ENCODE measurements at regions not wholly inside any gene's neighbourhood (a gene's known extent, or its start where the extent isn't known, plus 50 kb on each side); places are given as distances from the start of the nearest gene placed in this dataset.

DNA sequence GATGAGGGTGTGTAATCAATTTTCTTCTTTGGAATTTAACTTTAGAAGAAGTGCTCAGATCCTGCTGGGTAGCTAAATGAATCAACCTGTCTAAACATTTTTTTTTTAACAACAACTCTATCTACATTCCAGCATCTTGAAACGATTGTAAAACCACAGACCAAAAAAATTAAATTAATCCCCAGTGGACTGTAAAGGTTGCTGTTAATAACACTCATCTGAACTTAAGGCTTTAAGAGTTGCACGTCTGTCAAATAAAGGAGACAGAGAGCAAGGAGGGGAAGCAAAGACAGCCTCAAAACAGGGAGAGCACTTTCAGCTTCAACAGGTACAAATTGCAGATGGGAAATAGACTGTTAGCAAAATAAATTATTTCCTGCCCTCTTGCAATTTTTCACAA is 548.5 kb downstream of the DTWD2 start:
- TF ChIP-seq, protein P1, sequence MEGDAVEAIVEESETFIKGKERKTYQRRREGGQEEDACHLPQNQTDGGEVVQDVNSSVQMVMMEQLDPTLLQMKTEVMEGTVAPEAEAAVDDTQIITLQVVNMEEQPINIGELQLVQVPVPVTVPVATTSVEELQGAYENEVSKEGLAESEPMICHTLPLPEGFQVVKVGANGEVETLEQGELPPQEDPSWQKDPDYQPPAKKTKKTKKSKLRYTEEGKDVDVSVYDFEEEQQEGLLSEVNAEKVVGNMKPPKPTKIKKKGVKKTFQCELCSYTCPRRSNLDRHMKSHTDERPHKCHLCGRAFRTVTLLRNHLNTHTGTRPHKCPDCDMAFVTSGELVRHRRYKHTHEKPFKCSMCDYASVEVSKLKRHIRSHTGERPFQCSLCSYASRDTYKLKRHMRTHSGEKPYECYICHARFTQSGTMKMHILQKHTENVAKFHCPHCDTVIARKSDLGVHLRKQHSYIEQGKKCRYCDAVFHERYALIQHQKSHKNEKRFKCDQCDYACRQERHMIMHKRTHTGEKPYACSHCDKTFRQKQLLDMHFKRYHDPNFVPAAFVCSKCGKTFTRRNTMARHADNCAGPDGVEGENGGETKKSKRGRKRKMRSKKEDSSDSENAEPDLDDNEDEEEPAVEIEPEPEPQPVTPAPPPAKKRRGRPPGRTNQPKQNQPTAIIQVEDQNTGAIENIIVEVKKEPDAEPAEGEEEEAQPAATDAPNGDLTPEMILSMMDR (conservative IDR thresholded peaks at IDR 0.05 in 1 of 2, IDR thresholded peaks at IDR 0.05 in 1 of 2; ENCODE audit: extremely low read depth in 1 of 2, insufficient read depth in 1 of 2, low read depth in 1 of 2, low read length in 2 of 2) = no peak
- no peak for TF ChIP-seq EZH2 (IDR thresholded peaks at IDR 0.05; ENCODE audit: borderline replicate concordance, low read length)

All from mammary epithelial cell (primary cell).